AG04449 (cell line): ENCODE measurements at regions not wholly inside any gene's neighbourhood (a gene's known extent, or its start where the extent isn't known, plus 50 kb on each side); places are given as distances from the start of the nearest gene placed in this dataset.

Source experiments
- CTCF ChIA-PET: fragments of 350-600 bp; formaldehyde crosslinking; extraction: SDS; loops from one replicate; lab custom pipeline; 2021; ENCODE audit warnings: antibody characterized with exemption; lab: Yijun Ruan, JAX
- POLR2A ChIA-PET: fragments of 400-600, 350-600 bp; formaldehyde crosslinking; extraction: SDS; loops from one replicate; lab custom pipeline; 2020; ENCODE audit warnings: antibody characterized with exemption, inconsistent platforms; lab: Yijun Ruan, JAX
- DNase-seq: peaks from one replicate; pipeline ENCODE4 v3.0.0-alpha.2; 2010; ENCODE audit warnings: low read depth, low spot score
- H3K4me3 ChIP-seq: 2 replicates; pipeline ENCODE4 v1.5.1; 2011; ENCODE audit warnings: low read depth, mild to moderate bottlenecking, control low read depth, low read length
- TF ChIP-seq, protein P1 (sequence below): IDR thresholded peaks from one replicate; pipeline ENCODE4 v1.5.1; 2011; ENCODE audit warnings: mild to moderate bottlenecking, moderate library complexity, low read length, control low read depth, inconsistent platforms; ENCODE audit not compliant: insufficient read depth; ENCODE audit errors: missing control alignments

- no peak overlapping the region for H3K4me3 ChIP-seq
- CTCF ChIA-PET = no interaction called here
- no peak for DNase-seq
- POLR2A ChIA-PET = no interaction called here
- TF ChIP-seq, protein P1, sequence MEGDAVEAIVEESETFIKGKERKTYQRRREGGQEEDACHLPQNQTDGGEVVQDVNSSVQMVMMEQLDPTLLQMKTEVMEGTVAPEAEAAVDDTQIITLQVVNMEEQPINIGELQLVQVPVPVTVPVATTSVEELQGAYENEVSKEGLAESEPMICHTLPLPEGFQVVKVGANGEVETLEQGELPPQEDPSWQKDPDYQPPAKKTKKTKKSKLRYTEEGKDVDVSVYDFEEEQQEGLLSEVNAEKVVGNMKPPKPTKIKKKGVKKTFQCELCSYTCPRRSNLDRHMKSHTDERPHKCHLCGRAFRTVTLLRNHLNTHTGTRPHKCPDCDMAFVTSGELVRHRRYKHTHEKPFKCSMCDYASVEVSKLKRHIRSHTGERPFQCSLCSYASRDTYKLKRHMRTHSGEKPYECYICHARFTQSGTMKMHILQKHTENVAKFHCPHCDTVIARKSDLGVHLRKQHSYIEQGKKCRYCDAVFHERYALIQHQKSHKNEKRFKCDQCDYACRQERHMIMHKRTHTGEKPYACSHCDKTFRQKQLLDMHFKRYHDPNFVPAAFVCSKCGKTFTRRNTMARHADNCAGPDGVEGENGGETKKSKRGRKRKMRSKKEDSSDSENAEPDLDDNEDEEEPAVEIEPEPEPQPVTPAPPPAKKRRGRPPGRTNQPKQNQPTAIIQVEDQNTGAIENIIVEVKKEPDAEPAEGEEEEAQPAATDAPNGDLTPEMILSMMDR = no peak
Observed at GRCh38 chr5:116799401-116799800, 224.8 kb upstream of the SEMA6A start.

DNA sequence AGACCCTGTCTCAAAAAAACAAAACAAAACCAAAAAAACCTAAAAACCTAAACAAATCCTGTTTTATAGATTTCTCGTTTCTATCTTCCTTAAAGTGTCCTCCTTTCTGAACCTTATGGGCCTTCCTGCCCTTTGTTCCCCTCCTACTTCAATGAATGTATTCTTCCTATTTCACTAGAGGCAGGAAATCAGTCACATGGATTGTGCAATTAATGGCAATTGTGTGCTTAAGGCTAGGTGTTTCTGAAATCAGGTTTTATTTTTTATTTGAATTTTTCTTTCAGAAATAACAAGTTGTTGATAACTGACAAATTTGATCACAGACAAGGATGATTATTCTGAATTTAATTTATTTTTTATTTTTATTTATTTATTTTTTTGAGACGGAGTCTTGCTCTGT lies 220.6 kb upstream of the SEMA6A start:
- no peak overlapping the region for H3K4me3 ChIP-seq
- ChIA-PET CTCF (no interaction called here), POLR2A (no interaction called here)
- TF ChIP-seq, protein P1 = no peak
- no peak for DNase-seq

- POLR2A ChIA-PET = no interaction called here
- no peak for DNase-seq
- H3K4me3 ChIP-seq = no peak overlapping the region
- TF ChIP-seq, protein P1 = no peak
- CTCF ChIA-PET = no interaction called here
Observed at GRCh38 chr5:116789522-116789921, 214.9 kb upstream of the SEMA6A start.

DNA sequence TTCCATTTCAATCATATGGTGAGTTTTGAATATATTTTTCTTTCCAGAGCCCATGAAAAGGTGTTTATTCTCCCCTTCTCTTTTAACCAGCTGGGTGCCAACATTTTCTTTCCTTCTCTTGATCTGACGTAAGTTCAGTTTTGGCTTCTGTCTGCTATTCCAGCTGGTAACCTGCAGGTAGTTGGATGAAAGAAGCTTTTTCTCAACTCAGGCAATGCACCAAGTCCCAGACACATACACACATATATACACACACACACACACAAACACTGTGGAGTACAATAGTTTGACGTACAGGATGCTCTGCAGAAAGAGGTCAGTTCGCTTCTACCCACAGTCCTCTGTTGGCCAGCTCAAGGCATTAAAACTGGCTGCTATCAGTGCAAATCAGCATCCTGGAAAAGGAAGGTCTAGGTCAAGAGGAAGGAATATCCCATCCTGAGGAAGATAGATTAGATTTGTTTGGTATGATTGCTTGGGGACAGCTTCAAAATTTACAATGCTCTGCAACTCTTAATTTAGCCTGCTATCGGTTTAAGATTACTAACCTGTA lies 214.3 kb upstream of the SEMA6A start:
- POLR2A ChIA-PET = no interaction called here
- TF ChIP-seq, protein P1 = no peak

GRCh38 chr5:116787570-116787969 lies 212.9 kb upstream of the SEMA6A start:
- TF ChIP-seq, protein P1 = no peak
- H3K4me3 ChIP-seq = no peak overlapping the region
- CTCF ChIA-PET = no interaction called here
- DNase-seq = no peak
- POLR2A ChIA-PET = no interaction called here

More for the DNA sequence above, 214.3 kb upstream of the SEMA6A start:
- CTCF ChIA-PET = no interaction called here
- DNase-seq = no peak
- H3K4me3 ChIP-seq = no peak overlapping the region

DNA sequence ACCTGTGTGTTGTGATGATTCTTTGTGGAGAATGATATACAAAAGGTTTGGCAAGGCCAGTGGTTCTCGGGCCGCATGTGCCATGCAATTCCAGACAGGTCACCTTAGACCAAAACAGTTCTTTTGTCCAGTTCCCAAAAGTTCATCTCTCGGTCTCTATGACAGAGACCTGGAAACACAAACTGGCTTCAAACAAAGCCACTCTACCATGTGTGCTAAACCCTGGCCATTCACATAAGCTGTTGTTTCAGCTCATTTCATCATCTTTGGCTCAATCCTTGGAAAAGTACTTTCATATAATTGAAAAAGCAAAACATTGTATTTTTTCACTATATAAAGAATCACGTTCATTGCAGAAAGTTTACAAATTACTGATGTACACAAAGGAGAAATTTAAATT lies 210.5 kb upstream of the SEMA6A start:
- ChIA-PET POLR2A (no interaction called here), CTCF (no interaction called here)
- TF ChIP-seq, protein P1 = no peak
- H3K4me3 ChIP-seq = no peak overlapping the region
- DNase-seq = no peak
